ENCODE measurements at regions not wholly inside any gene's neighbourhood (a gene's known extent, or its start where the extent isn't known, plus 50 kb on each side); places are given as distances from the start of the nearest gene placed in this dataset.

DNA sequence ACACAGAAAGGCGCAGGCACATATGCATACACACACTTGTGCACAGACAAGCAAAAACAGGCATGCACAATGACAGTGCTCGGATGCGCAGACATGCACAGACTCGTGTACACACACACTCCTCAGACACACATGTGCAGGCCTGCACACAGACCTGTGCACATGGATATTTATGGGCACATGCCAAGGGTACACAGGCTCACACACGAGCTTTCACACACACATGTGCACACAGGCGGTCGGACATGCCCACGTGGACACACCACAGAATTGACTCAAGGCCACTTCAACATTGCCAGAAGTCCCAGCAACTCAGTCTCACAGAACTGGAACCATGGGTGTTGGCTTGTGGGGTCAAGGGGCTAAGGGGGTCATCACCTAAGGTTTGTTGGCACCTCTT is 206.8 kb downstream of the URI1 start:
- ChIA-PET POLR2A (interaction anchor here (0.5 kb wide), 1 partner anchor 44 kb away, joined by 4 read pairs; no protein-coding TSS in a partner anchor), CTCF (no interaction called here), RAD21 (ENCODE audit: low non-redundant PET in 1 of 2, low total read pairs in 2 of 2, uncharacterized antibody in 2 of 2, unreplicated experiment in 2 of 2) (no interaction called here)
- DNase-seq (ENCODE audit: low read depth, low spot score) (no peak), ATAC-seq (no peak)
- TF ChIP-seq REST (IDR thresholded peaks at IDR 0.05; ENCODE audit: low read depth): no peak
- TF ChIP-seq POLR2AphosphoS5 (IDR thresholded peaks at IDR 0.05; ENCODE audit: low read depth, low read length): no peak
- TF ChIP-seq SIN3A (IDR thresholded peaks at IDR 0.05; ENCODE audit: low read depth): no peak
- no peak for TF ChIP-seq EZH2 (IDR thresholded peaks at IDR 0.05)
- peaks cover 13% of the 10 kb centered on the region; the same call in 1 of the 2 replicates for H3K27me3 ChIP-seq (ENCODE audit: insufficient read depth, low read length)
- H3K27ac ChIP-seq (ENCODE audit: low read depth, low read length): no peak overlapping the region
- intact Hi-C loops (cut with micrococcal nuclease): no loop called here
- no TSS peak for BruUV-seq (replicated peaks)
- no peaks in the 10 kb centered on the region for H3K9me2 ChIP-seq (ENCODE audit: insufficient read depth)
- no peak overlapping the region for H3K4me3 ChIP-seq (replicated peaks in 1 of 2; ENCODE audit: low read depth in 1 of 2, low read length in 2 of 2)
- no peaks in the 10 kb centered on the region for H3K36me3 ChIP-seq (ENCODE audit: control insufficient read depth in 1 of 2, insufficient read depth in 2 of 2, low read length in 2 of 2)
- no peaks in the 10 kb centered on the region for H3K4me1 ChIP-seq (ENCODE audit: control insufficient read depth in 1 of 2, insufficient read depth in 2 of 2, low read length in 2 of 2)
- no peaks in the 10 kb centered on the region for H4K20me1 ChIP-seq (ENCODE audit: insufficient read depth)
- no peak overlapping the region for H2AFZ ChIP-seq (ENCODE audit: low read depth, low read length, poor library complexity, severe bottlenecking)
- no peaks in the 10 kb centered on the region for H3K79me2 ChIP-seq (ENCODE audit: insufficient read depth, low read length)
- H3K9me3 ChIP-seq (ENCODE audit: control insufficient read depth in 1 of 2, insufficient read depth in 1 of 2, low read depth in 1 of 2, low read length in 2 of 2): no peaks in the 10 kb centered on the region
- H3K4me2 ChIP-seq (ENCODE audit: low read length): no peak overlapping the region
- H3K9ac ChIP-seq (ENCODE audit: low read length): no peak overlapping the region

DNA sequence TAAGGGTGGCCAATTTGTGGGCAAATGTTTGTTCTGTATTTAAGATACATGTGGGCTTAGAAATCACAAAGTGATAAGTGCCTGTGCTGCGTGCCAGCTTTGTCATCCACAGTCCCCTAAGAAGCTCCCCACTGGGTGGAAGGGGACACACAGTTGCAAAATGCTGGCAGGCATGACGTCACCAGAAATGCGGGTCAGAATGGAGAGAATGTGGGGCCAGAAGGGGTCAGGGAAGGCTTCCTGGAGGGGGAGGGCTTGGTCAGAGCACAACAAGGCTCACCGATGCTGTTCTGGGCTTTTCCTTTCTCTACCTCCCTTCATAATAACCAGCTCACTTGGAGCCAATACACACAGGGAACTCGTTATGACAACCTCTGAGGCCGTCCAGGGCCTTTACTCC is 207.3 kb downstream of the URI1 start:
- RAD21 ChIA-PET (ENCODE audit: low non-redundant PET in 1 of 2, low total read pairs in 2 of 2, uncharacterized antibody in 2 of 2, unreplicated experiment in 2 of 2): no interaction called here
- intact Hi-C loops (cut with micrococcal nuclease): no loop called here
- no peak overlapping the region for H2AFZ ChIP-seq (ENCODE audit: low read depth, low read length, poor library complexity, severe bottlenecking)
- H4K20me1 ChIP-seq (ENCODE audit: insufficient read depth): no peaks in the 10 kb centered on the region
- H3K4me2 ChIP-seq (ENCODE audit: low read length): no peak overlapping the region
- H3K9me3 ChIP-seq (ENCODE audit: control insufficient read depth in 1 of 2, insufficient read depth in 1 of 2, low read depth in 1 of 2, low read length in 2 of 2): no peaks in the 10 kb centered on the region
- no peak overlapping the region for H3K27ac ChIP-seq (ENCODE audit: low read depth, low read length)
- no peaks in the 10 kb centered on the region for H3K4me1 ChIP-seq (ENCODE audit: control insufficient read depth in 1 of 2, insufficient read depth in 2 of 2, low read length in 2 of 2)
- H3K4me3 ChIP-seq (replicated peaks in 1 of 2; ENCODE audit: low read depth in 1 of 2, low read length in 2 of 2): no peak overlapping the region
- DNase-seq (ENCODE audit: low read depth, low spot score) (no peak), ATAC-seq (no peak)
- BruUV-seq (replicated peaks): no TSS peak
- CTCF ChIA-PET: no interaction called here
- H3K79me2 ChIP-seq (ENCODE audit: insufficient read depth, low read length): no peaks in the 10 kb centered on the region
- no peak overlapping the region for H3K9ac ChIP-seq (ENCODE audit: low read length)
- peaks cover 15% of the 10 kb centered on the region; the same call in 1 of the 2 replicates for H3K27me3 ChIP-seq (ENCODE audit: insufficient read depth, low read length)
- TF ChIP-seq ZNF274 (IDR thresholded peaks at IDR 0.05; ENCODE audit: low read depth, low read length) (no peak), CTCF (IDR thresholded peaks at IDR 0.05 in 2 of 3, conservative IDR thresholded peaks at IDR 0.05 in 1 of 3; ENCODE audit: borderline replicate concordance in 1 of 3, insufficient read depth in 1 of 3, low read depth in 2 of 3, low read length in 2 of 3) (no peak), CEBPB (IDR thresholded peaks at IDR 0.05; ENCODE audit: low read depth) (no peak), FOSL1 (IDR thresholded peaks at IDR 0.05; ENCODE audit: low read depth) (no peak), ELF1 (IDR thresholded peaks at IDR 0.05; ENCODE audit: borderline replicate concordance, low read depth) (no peak), ZFX (IDR thresholded peaks at IDR 0.05) (no peak), SP1 (IDR thresholded peaks at IDR 0.05; ENCODE audit: low read depth) (no peak), EGR1 (IDR thresholded peaks at IDR 0.05; ENCODE audit: low read depth) (no peak), TCF7L2 (IDR thresholded peaks at IDR 0.05; ENCODE audit: borderline replicate concordance, extremely low read depth, insufficient read depth, insufficient read length) (no peak), POLR2AphosphoS5 (IDR thresholded peaks at IDR 0.05; ENCODE audit: low read depth, low read length) (no peak), POLR2A (IDR thresholded peaks at IDR 0.05; ENCODE audit: borderline replicate concordance, extremely low read depth, insufficient read depth, insufficient read length) (no peak), SIN3A (IDR thresholded peaks at IDR 0.05; ENCODE audit: low read depth) (no peak), RAD21 (IDR thresholded peaks at IDR 0.05; ENCODE audit: low read depth) (no peak), EZH2 (IDR thresholded peaks at IDR 0.05) (no peak), CBX3 (IDR thresholded peaks at IDR 0.05; ENCODE audit: low read depth) (no peak)
- TF ChIP-seq, protein P1, sequence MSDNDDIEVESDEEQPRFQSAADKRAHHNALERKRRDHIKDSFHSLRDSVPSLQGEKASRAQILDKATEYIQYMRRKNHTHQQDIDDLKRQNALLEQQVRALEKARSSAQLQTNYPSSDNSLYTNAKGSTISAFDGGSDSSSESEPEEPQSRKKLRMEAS (IDR thresholded peaks at IDR 0.05): no peak
- POLR2A ChIA-PET: no interaction called here
- no peaks in the 10 kb centered on the region for H3K9me2 ChIP-seq (ENCODE audit: insufficient read depth)
- no peaks in the 10 kb centered on the region for H3K36me3 ChIP-seq (ENCODE audit: control insufficient read depth in 1 of 2, insufficient read depth in 2 of 2, low read length in 2 of 2)
